ENCODE measurements at regions not wholly inside any gene's neighbourhood (a gene's known extent, or its start where the extent isn't known, plus 50 kb on each side); places are given as distances from the start of the nearest gene placed in this dataset.

- DNase-seq (ENCODE audit: low read depth in 2 of 2): no peak
- Histone ChIP-seq H3K4me2 (ENCODE audit: extremely low read depth, insufficient read depth, low read length) (no peak overlapping the region), H3K27me3 (ENCODE audit: control insufficient read depth, insufficient read depth, low read length) (no peaks in the 10 kb centered on the region), H4K20me1 (ENCODE audit: control insufficient read depth, extremely low read depth, insufficient read depth, low read length) (no peaks in the 10 kb centered on the region), H3K36me3 (ENCODE audit: control insufficient read depth, insufficient read depth, low read length) (no peaks in the 10 kb centered on the region), H3K9me3 (ENCODE audit: control insufficient read depth, insufficient read depth, low read depth, low read length) (no peaks in the 10 kb centered on the region), H3K4me1 (ENCODE audit: control insufficient read depth, extremely low read depth, insufficient read depth, low read length) (no peaks in the 10 kb centered on the region), H3K4me3 (replicated peaks in 1 of 4; ENCODE audit: control extremely low read depth in 1 of 4, insufficient read depth in 1 of 4, low read depth in 3 of 4, low read length in 4 of 4) (no peak overlapping the region), H3K79me2 (ENCODE audit: control insufficient read depth, insufficient read depth, low read length) (no peaks in the 10 kb centered on the region), H2AFZ (ENCODE audit: low read length) (no peak overlapping the region), H3K9ac (ENCODE audit: insufficient read depth, low read length) (no peak overlapping the region), H3K27ac (ENCODE audit: insufficient read depth, low read length) (no peak overlapping the region)
- TF ChIP-seq CTCF (conservative IDR thresholded peaks at IDR 0.05 in 1 of 2, IDR thresholded peaks at IDR 0.05 in 1 of 2; ENCODE audit: low read depth in 1 of 2, low read length in 2 of 2): no peak
- no peak for TF ChIP-seq EZH2 (IDR thresholded peaks at IDR 0.05; ENCODE audit: low read length, missing control alignments)
Measured at GRCh38 chrX:68902706-68903504, 74.1 kb downstream of the EFNB1 start.

- Histone ChIP-seq H3K36me3 (ENCODE audit: control insufficient read depth, insufficient read depth, low read length) (no peaks in the 10 kb centered on the region), H3K27ac (ENCODE audit: insufficient read depth, low read length) (no peak overlapping the region), H3K4me1 (ENCODE audit: control insufficient read depth, extremely low read depth, insufficient read depth, low read length) (no peaks in the 10 kb centered on the region), H3K4me2 (ENCODE audit: extremely low read depth, insufficient read depth, low read length) (no peak overlapping the region), H3K79me2 (ENCODE audit: control insufficient read depth, insufficient read depth, low read length) (no peaks in the 10 kb centered on the region), H3K27me3 (ENCODE audit: control insufficient read depth, insufficient read depth, low read length) (no peaks in the 10 kb centered on the region), H3K9me3 (ENCODE audit: control insufficient read depth, insufficient read depth, low read depth, low read length) (no peaks in the 10 kb centered on the region), H2AFZ (ENCODE audit: low read length) (no peak overlapping the region), H3K4me3 (replicated peaks in 1 of 4; ENCODE audit: control extremely low read depth in 1 of 4, insufficient read depth in 1 of 4, low read depth in 3 of 4, low read length in 4 of 4) (no peak overlapping the region), H3K9ac (ENCODE audit: insufficient read depth, low read length) (no peak overlapping the region), H4K20me1 (ENCODE audit: control insufficient read depth, extremely low read depth, insufficient read depth, low read length) (no peaks in the 10 kb centered on the region)
- no peak for TF ChIP-seq EZH2 (IDR thresholded peaks at IDR 0.05; ENCODE audit: low read length, missing control alignments)
- no peak for TF ChIP-seq CTCF (conservative IDR thresholded peaks at IDR 0.05 in 1 of 2, IDR thresholded peaks at IDR 0.05 in 1 of 2; ENCODE audit: low read depth in 1 of 2, low read length in 2 of 2)
- no peak for DNase-seq (ENCODE audit: low read depth in 2 of 2)
Measured at GRCh38 chrX:68901519-68901918, 72.7 kb downstream of the EFNB1 start.

GRCh38 chrX:68898598-68898997 is 69.8 kb downstream of the EFNB1 start:
- Histone ChIP-seq H4K20me1 (ENCODE audit: control insufficient read depth, extremely low read depth, insufficient read depth, low read length) (no peaks in the 10 kb centered on the region), H3K4me3 (replicated peaks in 1 of 4; ENCODE audit: control extremely low read depth in 1 of 4, insufficient read depth in 1 of 4, low read depth in 3 of 4, low read length in 4 of 4) (no peak overlapping the region)
- TF ChIP-seq CTCF (conservative IDR thresholded peaks at IDR 0.05 in 1 of 2, IDR thresholded peaks at IDR 0.05 in 1 of 2; ENCODE audit: low read depth in 1 of 2, low read length in 2 of 2) (no peak), EZH2 (IDR thresholded peaks at IDR 0.05; ENCODE audit: low read length, missing control alignments) (no peak)

More at GRCh38 chrX:68898598-68898997, 69.8 kb downstream of the EFNB1 start:
- H3K4me1 ChIP-seq (ENCODE audit: control insufficient read depth, extremely low read depth, insufficient read depth, low read length): peaks cover 2% of the 10 kb centered on the region
- no peak overlapping the region for H3K4me2 ChIP-seq (ENCODE audit: extremely low read depth, insufficient read depth, low read length)
- H3K9me3 ChIP-seq (ENCODE audit: control insufficient read depth, insufficient read depth, low read depth, low read length): no peaks in the 10 kb centered on the region
- H3K9ac ChIP-seq (ENCODE audit: insufficient read depth, low read length): no peak overlapping the region
- H3K27me3 ChIP-seq (ENCODE audit: control insufficient read depth, insufficient read depth, low read length): no peaks in the 10 kb centered on the region
- no peaks in the 10 kb centered on the region for H3K36me3 ChIP-seq (ENCODE audit: control insufficient read depth, insufficient read depth, low read length)
- no peak overlapping the region for H2AFZ ChIP-seq (ENCODE audit: low read length)
- H3K79me2 ChIP-seq (ENCODE audit: control insufficient read depth, insufficient read depth, low read length): no peaks in the 10 kb centered on the region
- no peak overlapping the region for H3K27ac ChIP-seq (ENCODE audit: insufficient read depth, low read length)
- no peak for DNase-seq (ENCODE audit: low read depth in 2 of 2)
